GM03348 (cell line): ENCODE measurements at regions not wholly inside any gene's neighbourhood (a gene's known extent, or its start where the extent isn't known, plus 50 kb on each side); places are given as distances from the start of the nearest gene placed in this dataset.
"Not testable (repeated sequence)": the region's sequence is repeated elsewhere in the genome, so short reads cannot be mapped to it uniquely, and the experiment has no call there.

ENCODE experiments used
- DNase-seq: peaks from one replicate; pipeline ENCODE4 v3.0.0; 2012; ENCODE audit warnings: low spot score

DNA sequence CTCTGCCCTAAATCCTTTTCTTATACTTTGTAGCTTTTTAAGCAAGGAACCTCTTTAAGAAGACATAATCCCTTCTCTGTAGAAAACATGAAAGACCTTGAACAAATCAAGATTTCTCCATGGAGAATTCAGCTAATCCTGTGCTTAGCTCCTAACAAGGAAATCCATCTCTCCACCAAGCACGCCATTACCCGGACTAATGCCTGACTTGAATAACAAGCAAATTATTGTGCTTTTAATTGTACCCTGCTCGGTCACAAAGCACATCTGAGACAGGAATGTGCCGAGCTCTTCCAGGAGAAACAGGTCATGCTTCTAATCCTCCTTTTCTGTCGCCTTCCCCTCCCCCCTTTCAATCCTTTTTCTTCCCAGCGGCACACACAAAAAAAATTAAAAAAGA, 141.3 kb downstream of the PSAT1 start:
- DNase-seq = no peak

DNA sequence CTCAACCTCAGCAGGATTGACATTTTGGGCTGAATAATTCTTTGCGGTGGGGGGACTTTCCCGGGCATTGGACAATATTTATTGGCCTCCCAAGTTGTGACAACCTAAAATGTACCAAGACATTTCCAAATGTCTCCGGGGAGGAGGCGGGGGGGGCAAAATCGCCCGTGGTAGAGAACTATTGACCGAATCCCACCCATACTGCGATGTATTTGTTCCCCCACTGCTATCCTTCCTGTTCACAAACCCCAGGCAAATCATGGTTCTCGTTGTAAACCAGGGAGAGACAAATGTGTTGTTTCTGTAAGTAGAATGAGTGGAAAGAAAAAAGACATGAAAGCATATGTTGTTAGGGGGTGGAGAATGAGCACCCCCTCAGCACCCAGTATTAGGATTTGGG, 141.9 kb downstream of the PSAT1 start:
- no peak for DNase-seq

DNA sequence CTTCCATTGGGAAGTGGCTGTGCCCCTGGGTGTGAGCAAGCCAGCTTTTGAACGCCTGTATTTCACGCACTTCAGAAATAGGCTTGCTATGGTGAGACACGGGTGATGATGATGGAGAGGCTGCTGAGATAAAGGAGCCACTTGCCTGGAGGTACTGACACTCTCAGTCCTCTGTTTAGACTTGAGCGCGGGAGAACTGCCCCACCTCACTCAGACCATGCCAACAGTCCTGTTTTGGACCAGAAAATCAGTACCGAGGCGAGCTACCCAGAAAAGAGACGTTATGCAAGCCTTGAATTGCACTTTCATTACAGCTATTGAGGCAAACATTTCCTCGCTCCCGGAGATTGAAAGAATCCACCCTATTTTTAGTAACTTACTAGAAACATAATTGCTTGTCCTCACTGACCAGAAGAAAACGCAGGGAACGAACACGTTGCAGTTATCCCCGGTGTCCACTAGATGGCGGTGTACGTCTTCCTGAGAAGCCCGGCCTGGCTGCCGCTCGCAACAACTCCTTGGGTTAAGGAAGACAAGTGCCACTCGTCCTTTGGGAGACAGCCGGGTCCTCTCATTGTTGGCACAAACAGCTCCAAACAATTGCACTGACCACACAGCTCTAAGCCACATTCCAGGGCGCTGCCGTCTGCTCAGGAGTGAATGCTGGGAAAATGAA, 142.4 kb downstream of the PSAT1 start:
- DNase-seq = peak; percentile 91

- no peak for DNase-seq
Measured at GRCh38 chr9:78439866-78440830, 143.2 kb downstream of the PSAT1 start.

GRCh38 chr9:78441396-78441795, 144.5 kb downstream of the PSAT1 start:
- DNase-seq = no peak

- DNase-seq = no peak
Measured at GRCh38 chr9:78441822-78442431, 145.0 kb downstream of the PSAT1 start.

GRCh38 chr9:78442577-78442976, 145.7 kb downstream of the PSAT1 start:
- not testable (repeated sequence) for DNase-seq

- peak; percentile 37 for DNase-seq
Measured at GRCh38 chr9:78443946-78444345, 147.0 kb downstream of the PSAT1 start.

DNA sequence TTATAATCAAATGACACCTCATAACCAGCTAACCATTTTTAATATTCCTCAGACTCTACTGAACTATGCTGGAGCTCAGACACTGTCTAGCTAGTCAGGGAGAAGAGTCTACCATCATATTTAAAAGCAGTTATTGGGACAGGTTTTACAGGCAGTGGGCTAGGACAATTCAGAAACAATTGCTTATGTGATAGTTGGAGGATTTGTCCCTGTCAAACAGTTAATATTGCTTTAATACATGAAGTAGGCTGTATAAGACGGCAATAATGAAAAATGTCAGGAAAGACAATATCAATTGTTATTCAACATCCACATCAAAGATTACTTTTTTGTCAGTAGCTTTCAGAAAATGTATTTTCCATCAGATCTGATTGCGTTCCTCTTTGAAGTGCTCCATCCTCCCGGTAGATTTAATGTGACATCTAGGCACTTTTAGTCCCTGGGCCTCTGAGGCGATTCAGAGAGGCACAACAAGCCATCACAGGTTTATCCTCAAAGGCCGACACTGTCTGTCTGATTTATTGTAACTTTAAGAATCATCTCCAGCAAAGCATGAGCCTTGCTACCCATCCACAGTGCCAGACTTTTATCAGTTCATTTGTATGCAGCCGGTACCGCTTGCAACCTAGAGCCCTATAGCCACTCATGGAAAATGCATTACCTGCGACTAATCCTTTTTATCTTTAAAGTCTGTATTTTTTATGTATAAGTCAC, 152.2 kb downstream of the PSAT1 start:
- no peak for DNase-seq

DNA sequence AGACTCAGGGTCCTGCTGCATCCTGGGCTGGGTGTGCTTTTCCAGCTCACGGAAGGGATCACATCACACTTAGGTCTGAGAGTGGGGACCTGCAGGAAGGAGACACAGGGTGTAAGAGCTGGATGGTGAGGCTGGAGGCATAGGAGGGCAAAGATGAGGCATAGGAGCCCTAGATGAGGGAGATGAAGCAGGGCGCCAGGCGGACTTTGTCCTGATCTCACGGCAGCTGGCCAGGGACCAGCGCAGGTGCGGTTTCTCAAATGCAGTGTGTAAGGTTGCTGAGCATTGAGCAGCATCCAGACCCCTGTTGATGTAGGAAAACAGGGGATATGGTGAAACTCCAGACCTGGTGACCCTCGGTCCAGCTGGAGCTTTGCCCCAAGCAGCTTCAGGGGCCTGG, 156.5 kb downstream of the PSAT1 start:
- no peak for DNase-seq

- DNase-seq = no peak
Measured at GRCh38 chr9:78462611-78463010, 165.7 kb downstream of the PSAT1 start.

DNA sequence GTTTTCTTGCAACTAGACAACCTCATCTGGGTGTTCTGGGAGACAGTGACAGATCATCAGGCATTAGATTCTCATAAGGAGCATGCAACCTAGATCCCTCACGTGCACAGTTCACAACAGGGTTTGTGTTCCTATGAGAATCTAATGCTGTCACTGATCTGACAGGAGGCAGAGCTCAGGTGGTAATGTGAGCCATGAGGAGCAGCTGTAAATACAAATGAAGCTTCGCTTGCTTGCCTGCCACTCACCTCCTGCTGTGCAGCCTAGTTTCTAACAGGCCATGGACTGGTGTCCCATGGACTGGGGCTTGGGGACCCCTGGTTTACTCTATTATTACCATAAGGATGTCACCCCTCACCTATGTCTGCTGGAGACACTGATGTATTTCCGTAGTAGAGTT, 166.8 kb downstream of the PSAT1 start:
- DNase-seq = no peak

DNA sequence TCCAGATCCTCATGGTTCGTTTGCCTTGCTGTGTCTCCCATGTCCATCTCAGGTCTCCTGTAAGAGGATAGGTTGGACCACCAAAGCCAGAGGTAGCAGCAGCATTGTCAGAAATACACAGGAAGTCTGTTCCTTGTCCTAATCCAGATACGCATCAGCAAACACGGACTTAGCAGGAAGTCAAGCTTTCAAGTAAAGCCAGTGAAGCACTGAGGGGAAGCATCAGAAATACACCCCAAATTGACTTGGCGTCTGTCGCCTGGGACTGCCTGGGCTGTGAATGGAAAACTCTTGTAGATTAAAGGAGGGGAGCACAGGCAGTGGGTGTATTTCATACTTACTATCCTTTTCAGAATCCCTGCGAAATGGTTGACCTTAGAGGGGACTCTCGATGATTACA, 171.3 kb downstream of the PSAT1 start:
- DNase-seq = no peak

- DNase-seq = no peak
Measured at GRCh38 chr9:78468974-78469576, 172.2 kb downstream of the PSAT1 start.

GRCh38 chr9:78470216-78470615, 173.3 kb downstream of the PSAT1 start:
- DNase-seq = no peak

DNA sequence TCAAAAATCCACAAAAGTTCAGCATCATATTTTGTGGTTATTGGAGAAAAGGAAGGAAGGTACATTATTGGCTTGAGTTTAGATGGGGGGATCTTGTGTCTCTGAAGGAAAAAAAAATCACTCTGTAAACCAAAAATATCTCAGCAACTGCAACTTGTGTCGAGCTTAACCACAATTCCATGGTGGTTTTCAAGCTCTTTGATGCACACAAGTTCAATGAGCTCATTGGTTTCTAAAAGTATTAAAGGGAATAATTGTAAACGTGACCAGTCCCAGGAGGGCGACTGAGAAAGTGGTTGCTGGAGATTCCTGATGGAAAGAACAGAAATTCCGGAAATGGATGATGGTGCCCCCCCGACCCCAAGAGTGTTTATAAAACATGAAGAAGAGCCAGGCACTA, 173.8 kb downstream of the PSAT1 start:
- DNase-seq = no peak

GRCh38 chr9:78472111-78472510, 175.2 kb downstream of the PSAT1 start:
- no peak for DNase-seq

- DNase-seq = no peak
Measured at GRCh38 chr9:78479441-78479840, 182.5 kb downstream of the PSAT1 start.

DNA sequence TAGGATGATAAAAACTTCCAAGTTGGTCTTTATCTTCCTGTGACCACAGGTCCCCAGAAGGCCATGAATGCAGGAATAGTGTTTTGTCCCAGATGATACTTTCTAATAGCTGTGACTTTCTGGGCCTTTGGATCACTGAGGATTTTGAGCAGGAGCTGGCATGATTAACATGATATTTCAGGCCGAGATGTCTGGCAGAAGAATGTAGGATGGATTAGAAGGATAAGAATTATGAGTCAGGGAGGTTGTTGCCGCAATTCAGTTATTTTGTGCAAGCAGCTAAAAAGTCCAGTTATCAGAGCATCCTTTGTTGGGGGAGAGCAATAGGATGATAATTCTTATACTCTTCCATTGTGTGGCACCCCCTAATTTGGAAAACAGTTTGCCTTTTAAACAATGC, 189.7 kb downstream of the PSAT1 start:
- DNase-seq = no peak

- no peak for DNase-seq
Measured at GRCh38 chr9:78490231-78490630, 193.3 kb downstream of the PSAT1 start.

DNA sequence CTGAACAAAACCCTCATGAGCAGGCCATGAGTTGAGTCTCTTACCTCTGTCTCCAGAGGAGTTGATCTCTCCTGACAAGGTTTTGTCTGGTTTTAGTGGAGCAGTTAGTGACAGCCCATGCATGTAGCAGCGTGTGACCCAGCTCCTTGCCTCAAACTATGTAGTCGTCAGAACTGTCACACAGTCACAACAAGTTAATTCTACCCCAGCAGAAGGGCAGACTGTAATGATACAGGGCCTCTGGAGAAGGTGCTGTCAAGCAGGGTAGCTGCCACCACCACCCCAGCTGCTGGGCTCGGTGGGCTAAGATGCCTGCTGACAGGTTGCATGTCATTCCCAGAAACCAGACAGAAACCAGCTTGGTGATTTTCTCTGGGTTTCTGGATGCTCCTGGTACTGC, 194.5 kb downstream of the PSAT1 start:
- no peak for DNase-seq

- DNase-seq = no peak
Measured at GRCh38 chr9:78493166-78493742, 196.3 kb downstream of the PSAT1 start.
